ENCODE measurements at regions not wholly inside any gene's neighbourhood (a gene's known extent, or its start where the extent isn't known, plus 50 kb on each side); places are given as distances from the start of the nearest gene placed in this dataset.

DNA sequence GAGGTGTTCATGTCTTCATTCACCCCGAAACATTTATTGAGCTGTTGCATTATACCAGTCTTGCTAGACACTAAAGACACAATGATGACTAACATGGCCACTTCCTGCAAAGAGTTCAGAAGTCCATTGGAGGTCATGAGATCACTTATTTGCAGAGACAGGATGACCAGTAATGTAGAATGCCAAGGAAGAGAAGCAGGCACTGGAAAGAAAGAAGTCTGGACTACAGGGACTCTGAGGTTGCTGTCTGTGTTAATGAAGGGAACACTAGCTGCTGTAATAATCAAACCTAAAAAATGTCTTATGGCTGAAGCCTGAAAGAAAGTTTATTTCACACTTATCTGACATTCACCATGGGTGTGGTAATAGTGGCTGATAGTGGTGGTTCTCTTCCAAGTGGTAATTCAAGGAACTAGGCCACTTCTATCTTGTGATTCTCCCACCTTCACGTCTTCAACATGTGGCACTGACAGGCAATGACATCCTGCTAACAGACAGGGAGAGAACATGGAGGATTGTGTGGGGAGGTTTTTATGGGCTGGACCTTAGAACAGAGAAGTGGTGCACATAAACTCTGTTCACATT, 89.2 kb upstream of the MKLN1 start:
- no peak for DNase-seq

DNA sequence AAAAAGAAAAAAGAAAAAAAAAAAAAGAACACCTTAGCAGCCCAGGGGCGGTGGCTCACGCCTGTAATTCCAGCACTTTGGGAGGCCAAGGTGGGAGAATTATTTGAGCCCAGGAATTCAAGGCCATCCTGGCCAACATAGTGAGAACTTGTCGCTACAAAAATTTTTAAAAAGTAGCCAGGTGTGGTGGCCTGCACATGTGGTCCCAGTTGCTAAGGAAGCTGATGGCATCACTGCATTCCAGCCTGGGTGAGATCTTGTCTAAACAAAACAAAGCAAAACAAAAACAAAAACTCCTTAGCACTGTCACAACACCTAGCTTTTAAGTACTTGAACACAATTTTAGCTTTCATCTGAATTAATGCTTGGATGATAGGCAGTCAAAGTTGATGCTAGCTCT, 86.3 kb upstream of the MKLN1 start:
- no peak for DNase-seq

DNA sequence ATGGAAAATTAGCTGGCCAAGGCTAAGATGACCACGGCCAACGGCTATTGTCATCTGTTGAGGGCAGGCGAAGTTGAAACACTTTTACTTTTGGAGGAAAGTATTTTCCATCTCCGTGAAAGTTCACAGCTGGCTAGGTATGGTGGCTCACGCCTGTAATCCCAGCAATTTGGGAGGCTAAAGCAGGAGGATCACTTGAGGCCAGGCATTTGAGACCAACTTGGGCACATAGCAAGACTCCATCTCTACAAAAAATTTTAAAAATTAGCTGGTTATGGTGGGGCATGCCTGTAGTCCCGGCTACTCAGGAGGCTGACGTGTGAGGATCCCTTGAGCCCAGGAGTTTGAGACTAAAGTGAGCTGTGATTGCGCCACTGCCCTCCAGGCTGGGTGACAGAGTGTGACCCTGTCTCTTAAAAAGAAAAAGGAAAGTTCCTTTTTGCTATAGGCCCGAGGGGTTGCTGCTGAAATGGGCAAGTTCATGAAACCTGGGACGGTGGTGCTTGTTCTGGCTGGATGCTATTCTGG, 85.5 kb upstream of the MKLN1 start:
- DNase-seq: no peak

DNA sequence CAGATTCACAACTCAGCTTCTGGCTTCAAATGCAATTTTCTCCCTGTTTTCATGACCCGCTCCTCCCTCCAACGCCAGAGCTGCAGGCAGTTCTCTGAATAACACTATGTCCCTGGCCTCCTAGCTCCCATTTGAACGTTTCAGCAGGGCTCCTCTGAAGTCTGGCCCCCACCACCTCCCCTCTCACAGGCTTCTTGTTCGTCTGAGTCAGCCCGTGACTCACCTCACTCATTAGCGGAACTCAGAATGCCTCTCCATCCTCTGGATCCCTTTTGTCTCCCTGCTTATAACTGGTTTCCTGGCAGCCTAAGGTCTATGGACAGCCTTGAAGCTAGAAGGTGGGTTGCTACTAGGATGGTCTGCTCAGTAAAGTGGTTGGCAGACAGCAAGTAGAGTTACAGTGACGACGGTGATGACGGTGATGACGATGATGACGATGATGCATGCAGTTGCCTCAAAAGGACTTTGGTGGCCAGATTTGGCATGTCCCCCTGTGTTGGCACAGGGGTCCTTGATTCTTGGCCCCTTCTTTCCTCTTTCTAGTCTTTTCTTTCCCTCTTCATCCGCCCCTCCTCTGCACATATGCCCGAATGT, 83.3 kb upstream of the MKLN1 start:
- no peak for DNase-seq

DNA sequence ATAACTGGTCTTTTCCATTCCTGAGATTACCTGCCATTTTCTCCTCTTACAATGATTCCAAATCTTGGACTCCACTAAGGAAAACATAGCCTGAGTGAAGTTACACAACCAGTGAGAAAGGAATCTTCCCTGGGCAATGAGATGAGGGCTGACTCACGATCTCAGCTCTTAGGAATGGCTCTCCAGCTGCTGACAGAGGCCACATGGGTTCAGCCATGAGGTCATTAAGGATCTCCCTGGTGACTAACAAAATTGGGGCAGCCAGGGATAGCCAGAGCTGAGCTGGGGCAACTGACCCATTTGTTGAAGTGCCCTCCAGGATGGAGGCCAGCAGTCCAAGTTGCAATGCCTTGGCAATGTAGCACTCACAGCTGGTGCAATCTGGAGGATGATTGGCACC, 78.7 kb upstream of the MKLN1 start:
- DNase-seq: no peak

DNA sequence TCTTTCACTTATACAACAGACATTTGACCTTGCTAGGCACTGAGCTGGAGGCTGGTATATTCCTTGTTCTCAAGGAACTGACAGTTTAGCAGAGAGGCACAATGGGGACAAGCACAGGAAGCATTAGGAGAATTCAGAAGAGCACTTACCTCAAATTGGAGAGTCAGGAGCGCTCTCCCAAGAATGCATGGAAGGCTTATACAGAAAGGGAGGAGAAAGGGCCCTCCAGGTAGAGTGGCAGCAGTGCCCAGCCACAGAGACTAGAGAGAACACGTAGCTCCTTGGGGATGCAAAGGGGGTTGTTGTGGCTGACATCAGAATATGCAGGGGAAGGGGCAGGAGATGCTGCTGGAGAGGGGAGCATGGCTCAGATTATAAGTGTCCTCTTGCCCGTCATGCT, 78.2 kb upstream of the MKLN1 start:
- DNase-seq: no peak

DNA sequence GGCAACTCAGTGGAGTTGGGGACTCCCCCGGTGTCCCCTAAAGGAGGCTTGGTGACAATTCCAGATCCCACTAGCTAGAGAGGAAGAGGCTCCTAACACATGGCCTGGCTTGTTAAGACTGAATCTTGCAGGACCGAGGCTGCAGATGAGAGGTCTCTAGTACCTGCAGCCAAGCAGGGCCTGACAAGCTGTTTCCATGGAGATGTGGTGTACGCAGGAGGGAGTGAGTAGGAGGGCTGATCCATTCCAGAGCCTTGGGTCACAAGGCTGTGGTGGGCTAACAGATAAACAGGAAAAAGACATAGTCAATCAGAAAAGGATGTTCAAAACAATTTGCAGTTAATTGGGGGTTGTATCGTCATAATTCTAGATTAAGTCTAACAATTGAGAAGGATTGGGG, 77.3 kb upstream of the MKLN1 start:
- no peak for DNase-seq

DNA sequence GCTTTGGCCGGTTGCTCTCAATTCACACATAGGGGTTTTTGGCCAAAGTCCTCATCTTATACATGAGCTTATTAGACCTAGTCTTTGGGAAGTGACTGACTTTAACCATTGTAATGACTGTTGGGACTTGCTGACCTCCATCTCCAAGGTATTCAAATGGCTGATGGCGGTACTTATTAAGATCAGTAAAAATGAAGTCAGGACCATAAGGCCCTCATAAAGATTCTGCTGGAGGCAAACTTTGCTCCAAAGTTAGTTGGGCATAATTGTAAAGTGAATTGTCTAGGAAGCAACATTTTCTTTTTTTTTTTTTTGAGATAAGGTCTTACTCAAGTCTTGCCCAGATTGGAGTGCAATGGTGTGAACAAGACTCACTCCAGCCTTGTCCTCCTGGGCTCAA, 76.3 kb upstream of the MKLN1 start:
- no peak for DNase-seq

DNA sequence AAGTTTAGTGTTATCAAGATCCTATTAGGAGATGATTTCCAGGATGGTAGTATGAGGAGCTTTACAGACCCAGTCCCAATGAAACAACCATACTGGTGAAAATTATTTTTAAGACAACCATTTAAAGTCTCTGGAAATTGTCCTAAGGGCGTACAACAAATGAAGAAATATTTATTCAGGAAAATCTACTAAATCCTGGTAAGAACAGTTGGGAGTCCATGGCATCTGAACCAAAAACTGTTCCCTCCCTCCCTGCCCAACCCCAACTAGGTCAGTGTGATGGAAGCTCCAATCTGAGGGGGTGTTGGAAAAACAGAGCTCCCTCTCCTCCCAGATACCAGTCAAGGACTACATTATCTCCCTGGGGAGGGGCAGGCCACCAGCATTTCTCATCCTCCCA, 74.7 kb upstream of the MKLN1 start:
- DNase-seq: no peak

DNA sequence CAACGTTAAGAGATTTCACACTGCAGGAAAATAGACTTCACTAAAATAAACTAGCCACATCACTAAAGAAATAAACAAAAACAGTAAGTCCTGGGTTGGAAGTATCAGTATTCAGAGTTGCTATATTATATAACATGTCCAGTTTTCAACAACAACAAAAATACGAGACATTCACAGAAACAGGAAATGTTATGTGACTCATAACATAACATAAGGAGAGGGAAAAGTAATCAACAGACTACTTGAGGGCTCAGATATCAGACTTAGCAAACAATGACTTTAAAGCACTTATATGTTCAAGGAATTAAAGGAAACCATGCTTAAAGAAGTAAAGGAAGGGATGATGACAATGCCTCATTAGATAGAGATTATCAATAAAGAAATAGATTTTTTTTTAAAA, 73.5 kb upstream of the MKLN1 start:
- no peak for DNase-seq

DNA sequence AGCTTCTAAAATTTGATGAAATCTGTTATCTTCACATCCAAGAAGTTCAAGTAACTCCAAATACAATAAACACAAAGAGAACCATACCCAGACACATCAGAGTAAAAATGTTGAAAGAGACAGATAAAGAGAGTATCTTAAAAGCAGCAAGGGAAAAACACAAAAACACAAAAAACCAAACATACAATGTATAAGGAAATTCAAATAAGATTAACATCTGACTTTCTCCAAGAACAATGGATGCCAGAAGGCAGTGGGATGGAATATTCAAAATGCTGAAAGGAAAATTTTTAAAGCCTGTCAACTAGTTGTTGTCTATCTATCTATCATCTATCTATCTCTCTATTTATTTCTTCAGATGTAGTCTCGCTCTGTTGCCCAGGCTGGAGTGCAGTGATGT, 72.4 kb upstream of the MKLN1 start:
- DNase-seq: no peak

DNA sequence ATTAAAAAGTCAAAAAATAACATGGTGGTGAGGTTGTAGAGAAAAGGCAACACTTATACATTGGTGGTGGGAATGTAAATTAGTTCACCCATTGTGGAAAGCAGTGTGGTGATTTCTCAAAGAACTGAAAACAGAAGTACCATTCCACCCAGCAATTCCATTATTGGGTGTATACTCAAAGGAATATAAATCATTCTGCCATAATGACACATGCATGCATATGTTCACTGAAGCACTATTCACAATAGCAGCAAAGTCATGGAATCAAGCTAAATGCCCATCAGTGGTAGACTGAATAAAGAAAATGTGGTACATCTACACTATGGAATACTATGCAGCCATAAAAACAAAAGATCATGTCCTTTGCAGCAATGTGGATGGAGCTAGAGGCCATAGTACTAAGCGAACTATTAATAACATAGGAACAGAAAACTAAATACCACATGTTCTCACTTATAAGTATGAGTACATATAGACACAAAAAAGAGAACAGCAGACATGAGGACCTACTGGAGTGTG, 66.1 kb upstream of the MKLN1 start:
- no peak for DNase-seq

DNA sequence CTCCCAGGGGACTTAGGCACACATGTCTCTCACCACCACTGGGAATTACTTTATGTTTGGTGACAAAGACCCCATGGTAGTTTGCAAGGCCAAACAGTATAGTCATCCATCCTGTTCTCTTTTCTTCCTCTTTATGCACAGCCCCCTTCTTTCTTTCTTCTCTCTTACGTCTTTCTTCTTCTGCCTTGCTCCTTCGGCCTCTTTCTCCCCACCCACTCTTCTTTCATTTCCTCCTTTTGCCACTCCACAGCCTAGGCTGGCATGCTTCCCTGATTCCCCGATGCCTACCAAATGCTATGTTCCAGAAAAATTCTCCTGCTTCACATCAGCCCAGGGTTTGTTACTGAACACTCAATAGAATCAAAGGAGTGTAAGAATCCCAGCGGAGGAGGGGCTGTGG, 62.4 kb upstream of the MKLN1 start:
- DNase-seq: no peak

DNA sequence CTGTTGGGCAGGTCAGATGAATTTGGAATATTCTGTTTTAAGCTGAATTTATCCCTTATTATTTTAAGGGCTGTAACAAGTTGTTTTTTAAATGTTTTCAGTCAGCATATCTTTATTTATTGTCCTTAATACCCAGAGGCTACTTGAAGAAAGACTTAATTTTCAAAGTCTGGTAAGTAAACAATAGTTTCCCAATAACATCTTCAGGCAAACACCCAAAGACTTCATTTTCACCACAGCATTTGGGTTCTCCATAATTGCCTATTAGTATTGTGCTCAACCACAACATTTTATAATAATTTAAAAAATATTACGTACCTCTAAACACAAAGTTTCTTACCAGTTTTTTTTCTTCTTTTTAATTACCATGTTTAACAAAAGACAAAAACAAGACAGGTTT, 60.0 kb upstream of the MKLN1 start:
- no peak for DNase-seq

DNA sequence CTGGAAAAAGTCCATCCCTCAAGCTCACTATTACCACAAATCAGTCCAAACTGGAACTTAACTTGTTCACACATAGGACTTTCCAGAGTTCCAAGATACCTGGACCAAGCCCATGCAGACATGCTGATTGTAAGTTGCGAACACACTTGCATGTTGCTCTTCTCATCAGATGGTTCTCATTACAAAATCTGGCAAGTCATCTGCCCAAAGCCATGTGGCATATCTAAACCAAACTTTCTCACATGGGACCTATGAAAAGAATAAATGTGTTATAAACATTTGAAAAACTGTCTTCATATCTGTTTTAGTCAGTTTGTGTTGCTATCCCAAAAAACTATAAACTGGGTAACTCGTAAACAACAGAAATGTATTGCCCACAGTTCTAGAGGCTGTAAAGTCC, 58.8 kb upstream of the MKLN1 start:
- no peak for DNase-seq

DNA sequence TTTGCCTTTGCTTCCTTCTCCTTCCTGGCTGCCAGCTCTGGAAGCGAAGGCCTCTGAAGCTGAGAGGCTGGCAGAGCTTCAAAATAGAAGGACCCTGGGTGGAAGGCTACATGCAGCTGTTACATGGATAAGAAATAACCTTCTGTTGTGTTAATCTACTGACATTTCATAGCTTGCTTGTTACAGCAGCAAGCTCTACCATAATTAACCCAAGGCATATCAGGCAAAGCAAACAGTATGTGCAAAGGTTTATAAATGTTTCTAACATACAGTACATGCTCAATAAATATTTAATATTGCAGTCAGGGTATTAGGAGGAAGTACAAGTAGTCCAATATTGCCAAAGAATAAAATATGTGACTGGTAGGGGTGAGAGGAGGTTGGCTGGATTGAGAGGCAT, 55.6 kb upstream of the MKLN1 start:
- no peak for DNase-seq

DNA sequence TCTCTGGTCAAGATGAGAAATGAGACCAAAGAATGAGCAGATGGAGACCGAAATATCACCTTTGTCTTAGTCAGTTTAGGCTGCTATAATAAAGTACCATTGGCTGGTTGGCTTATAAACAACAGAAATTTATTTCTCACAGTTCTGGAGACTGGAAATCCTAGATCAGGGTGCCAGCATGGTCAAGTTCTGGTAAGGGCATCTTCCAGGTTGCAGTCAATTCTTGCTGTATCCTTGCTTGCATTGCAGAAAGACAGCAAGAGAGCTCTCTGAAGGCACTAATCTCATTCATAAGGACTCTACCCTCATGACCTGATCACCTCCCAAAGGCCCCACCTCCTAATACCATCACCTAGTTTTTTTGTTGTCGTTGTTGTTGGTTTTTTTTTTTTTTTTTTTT, 52.7 kb upstream of the MKLN1 start:
- no peak for DNase-seq

DNA sequence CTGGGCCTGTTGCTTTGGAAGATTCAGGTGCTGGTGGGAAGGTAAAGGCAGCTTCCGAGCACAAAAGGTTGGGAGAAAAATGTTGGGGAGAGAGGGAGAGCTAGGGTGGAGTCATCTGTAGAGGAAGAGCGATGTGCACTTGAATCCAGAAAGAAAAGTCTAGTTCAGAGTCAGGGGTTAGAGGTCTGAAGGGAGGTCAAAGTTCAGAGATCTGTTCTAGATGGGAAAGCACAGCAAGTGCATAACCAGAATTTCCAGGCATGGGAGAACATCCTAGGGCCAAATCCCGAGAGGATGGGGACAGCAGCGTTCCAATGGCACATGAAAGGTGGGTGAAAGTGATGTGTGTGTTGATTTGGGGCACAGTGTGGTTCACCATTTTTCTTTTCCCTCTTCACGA, 51.5 kb upstream of the MKLN1 start:
- no peak for DNase-seq

DNA sequence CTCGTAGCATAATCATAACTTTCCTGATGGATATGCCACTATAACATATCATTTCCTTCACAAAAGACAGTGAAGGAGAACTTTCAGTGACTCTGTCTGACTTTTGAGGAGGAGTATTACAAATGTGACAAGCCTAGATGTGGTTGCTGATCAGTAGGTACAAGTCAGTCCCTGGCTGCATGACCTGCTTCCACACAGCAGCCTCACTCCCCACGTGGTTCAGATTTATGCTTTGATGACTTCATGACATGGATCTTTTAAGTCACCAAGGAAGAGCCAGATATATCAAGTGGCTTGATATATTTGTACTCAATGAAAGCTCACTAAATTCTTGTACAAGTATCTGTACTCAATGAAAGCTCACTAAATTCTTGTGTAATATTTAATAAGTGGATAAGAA, 50.9 kb upstream of the MKLN1 start:
- DNase-seq: no peak

All from GDM1 (cell line).